HG02870 (cell line): ENCODE measurements at regions not wholly inside any gene's neighbourhood (a gene's known extent, or its start where the extent isn't known, plus 50 kb on each side); places are given as distances from the start of the nearest gene placed in this dataset.

ENCODE experiments used
- ATAC-seq: cut with Tn5 transposase; IDR thresholded peaks from one replicate; pipeline ENCODE4 v1.9.1; 2021; ENCODE audit warnings: mild to moderate bottlenecking, moderate library complexity; ENCODE audit not compliant: unreplicated experiment

GRCh38 chr3:70849911-70850699 is 537.7 kb upstream of the MDFIC2 start:
- ATAC-seq: no peak

- no peak for ATAC-seq
Measured at GRCh38 chr3:70840106-70840870, 527.9 kb upstream of the MDFIC2 start.

GRCh38 chr3:70833239-70833960 is 521.0 kb upstream of the MDFIC2 start:
- no peak for ATAC-seq

GRCh38 chr3:70832834-70833205 is 520.4 kb upstream of the MDFIC2 start:
- ATAC-seq: no peak

GRCh38 chr3:70832089-70832833 is 519.8 kb upstream of the MDFIC2 start:
- ATAC-seq: no peak

GRCh38 chr3:70829092-70829491 is 516.7 kb upstream of the MDFIC2 start:
- ATAC-seq: no peak

- ATAC-seq: no peak
Measured at GRCh38 chr3:70824773-70825172, 512.3 kb upstream of the MDFIC2 start.

GRCh38 chr3:70824078-70824477 is 511.6 kb upstream of the MDFIC2 start:
- ATAC-seq: no peak

- ATAC-seq: no peak
Measured at GRCh38 chr3:70823622-70824021, 511.2 kb upstream of the MDFIC2 start.

GRCh38 chr3:70822669-70823068 is 510.2 kb upstream of the MDFIC2 start:
- ATAC-seq: no peak

- ATAC-seq: no peak
Measured at GRCh38 chr3:70821602-70822001, 509.2 kb upstream of the MDFIC2 start.

- ATAC-seq: no peak
Measured at GRCh38 chr3:70820397-70820796, 508.0 kb upstream of the MDFIC2 start.

- ATAC-seq: no peak
Measured at GRCh38 chr3:70818145-70818544, 505.7 kb upstream of the MDFIC2 start.

- ATAC-seq: no peak
Measured at GRCh38 chr3:70816346-70816745, 503.9 kb upstream of the MDFIC2 start.

GRCh38 chr3:70815817-70816216 is 503.4 kb upstream of the MDFIC2 start:
- no peak for ATAC-seq

- ATAC-seq: no peak
Measured at GRCh38 chr3:70813311-70813710, 500.9 kb upstream of the MDFIC2 start.

GRCh38 chr3:70811880-70812279 is 499.4 kb upstream of the MDFIC2 start:
- ATAC-seq: no peak

- no peak for ATAC-seq
Measured at GRCh38 chr3:70808881-70809280, 496.4 kb upstream of the MDFIC2 start.

- no peak for ATAC-seq
Measured at GRCh38 chr3:70806556-70806955, 494.1 kb upstream of the MDFIC2 start.

GRCh38 chr3:70806021-70806420 is 493.6 kb upstream of the MDFIC2 start:
- no peak for ATAC-seq
